ENCODE measurements at regions not wholly inside any gene's neighbourhood (a gene's known extent, or its start where the extent isn't known, plus 50 kb on each side); places are given as distances from the start of the nearest gene placed in this dataset.

- TF ChIP-seq REST (IDR thresholded peaks at IDR 0.05; ENCODE audit: borderline replicate concordance) = no peak
- TF ChIP-seq EP300 (conservative IDR thresholded peaks at IDR 0.05; ENCODE audit: poor library complexity, severe bottlenecking) = no peak
- no peak for TF ChIP-seq CTCF (IDR thresholded peaks at IDR 0.05; ENCODE audit: poor library complexity, severe bottlenecking)
- no peak for TF ChIP-seq TAF1 (IDR thresholded peaks at IDR 0.05; ENCODE audit: low read depth)
- TF ChIP-seq MXI1 (conservative IDR thresholded peaks at IDR 0.05; ENCODE audit: poor library complexity, severe bottlenecking) = no peak
- no peak for TF ChIP-seq RAD21 (conservative IDR thresholded peaks at IDR 0.05)
- TF ChIP-seq SMC3 (conservative IDR thresholded peaks at IDR 0.05; ENCODE audit: poor library complexity) = no peak
- TF ChIP-seq POLR2AphosphoS5 (IDR thresholded peaks at IDR 0.05) = no peak
Observed at GRCh38 chr10:30238836-30239235, 110.2 kb downstream of the MTPAP start.
